NCI-H524 treated with DMSO at 0.1 percent for 48 hours (cell line): ENCODE measurements at regions not wholly inside any gene's neighbourhood (a gene's known extent, or its start where the extent isn't known, plus 50 kb on each side); places are given as distances from the start of the nearest gene placed in this dataset.
"Not testable (repeated sequence)": the region's sequence is repeated elsewhere in the genome, so short reads cannot be mapped to it uniquely, and the experiment has no call there.

Experiments
- DNase-seq: peaks from one replicate; lab custom pipeline; 2025; lab: John Stamatoyannopoulos, UW

GRCh38 chr9:24071716-24072115 is 245.7 kb upstream of the ELAVL2 start:
- no peak for DNase-seq

GRCh38 chr9:24071091-24071490 is 245.1 kb upstream of the ELAVL2 start:
- DNase-seq = no peak

- DNase-seq = not testable (repeated sequence)
Observed at GRCh38 chr9:24067107-24067506, 241.1 kb upstream of the ELAVL2 start.

GRCh38 chr9:24059651-24060050 is 233.6 kb upstream of the ELAVL2 start:
- no peak for DNase-seq

- DNase-seq = no peak
Observed at GRCh38 chr9:24051587-24051986, 225.5 kb upstream of the ELAVL2 start.

GRCh38 chr9:24050239-24050638 is 224.2 kb upstream of the ELAVL2 start:
- not testable (repeated sequence) for DNase-seq

GRCh38 chr9:24045150-24045549 is 219.1 kb upstream of the ELAVL2 start:
- peak; percentile 66 for DNase-seq

- DNase-seq = no peak
Observed at GRCh38 chr9:24044576-24044975, 218.5 kb upstream of the ELAVL2 start.

- DNase-seq = peak; percentile 81
Observed at GRCh38 chr9:24041160-24041690, 215.2 kb upstream of the ELAVL2 start.

GRCh38 chr9:24036459-24036858 is 210.4 kb upstream of the ELAVL2 start:
- DNase-seq = peak; percentile 53

- DNase-seq = peak; percentile 75
Observed at GRCh38 chr9:24035816-24036215, 209.8 kb upstream of the ELAVL2 start.

GRCh38 chr9:24011881-24012280 is 185.8 kb upstream of the ELAVL2 start:
- DNase-seq = no peak

- peak; percentile 47 for DNase-seq
Observed at GRCh38 chr9:24011009-24011717, 185.1 kb upstream of the ELAVL2 start.

- DNase-seq = no peak
Observed at GRCh38 chr9:24009322-24009721, 183.3 kb upstream of the ELAVL2 start.

- DNase-seq = peak; percentile 76
Observed at GRCh38 chr9:24007185-24007584, 181.1 kb upstream of the ELAVL2 start.

GRCh38 chr9:23991874-23992273 is 165.8 kb upstream of the ELAVL2 start:
- not testable (repeated sequence) for DNase-seq

- DNase-seq = no peak
Observed at GRCh38 chr9:23979491-23979890, 153.5 kb upstream of the ELAVL2 start.

- no peak for DNase-seq
Observed at GRCh38 chr9:23962101-23962500, 136.1 kb upstream of the ELAVL2 start.

- DNase-seq = no peak
Observed at GRCh38 chr9:23945897-23946296, 119.9 kb upstream of the ELAVL2 start.

- no peak for DNase-seq
Observed at GRCh38 chr9:23941051-23941450, 115.0 kb upstream of the ELAVL2 start.

- no peak for DNase-seq
Observed at GRCh38 chr9:23938908-23939307, 112.9 kb upstream of the ELAVL2 start.

- no peak for DNase-seq
Observed at GRCh38 chr9:23934291-23934906, 108.4 kb upstream of the ELAVL2 start.

- DNase-seq = no peak
Observed at GRCh38 chr9:23933348-23933747, 107.3 kb upstream of the ELAVL2 start.

- no peak for DNase-seq
Observed at GRCh38 chr9:23926368-23926767, 100.3 kb upstream of the ELAVL2 start.
